Stimulated activated CD8-positive, alpha-beta memory T cell treated with anti-CD3 and anti-CD28 coated beads, Interleukin-4, amount 100 ng/mL, for 24 hours (primary cell): ENCODE measurements at regions not wholly inside any gene's neighbourhood (a gene's known extent, or its start where the extent isn't known, plus 50 kb on each side); places are given as distances from the start of the nearest gene placed in this dataset.

Experiments used
- DNase-seq: peaks from one replicate; pipeline ENCODE4 v3.0.0-alpha.2; 2020; ENCODE audit warnings: low read depth

DNA sequence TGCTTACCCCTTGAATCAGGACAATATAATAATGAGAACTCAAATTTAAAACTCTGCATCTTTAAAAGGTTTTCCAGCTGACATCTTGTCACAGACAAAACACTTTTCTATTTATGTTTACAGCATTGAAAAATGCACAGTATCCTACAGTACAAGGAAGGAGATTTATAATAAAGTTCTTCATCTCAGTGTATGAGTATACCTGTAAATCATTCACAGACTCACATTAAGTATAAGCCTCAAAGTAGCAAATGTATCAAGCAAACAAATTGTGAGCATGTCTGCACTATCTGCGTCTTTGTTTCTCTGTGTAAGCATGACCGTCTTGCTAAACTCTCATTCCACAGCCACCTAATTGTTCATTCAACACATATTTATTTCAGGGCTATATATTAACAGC is 52.8 kb downstream of the PPP1R2C start:
- no peak for DNase-seq

DNA sequence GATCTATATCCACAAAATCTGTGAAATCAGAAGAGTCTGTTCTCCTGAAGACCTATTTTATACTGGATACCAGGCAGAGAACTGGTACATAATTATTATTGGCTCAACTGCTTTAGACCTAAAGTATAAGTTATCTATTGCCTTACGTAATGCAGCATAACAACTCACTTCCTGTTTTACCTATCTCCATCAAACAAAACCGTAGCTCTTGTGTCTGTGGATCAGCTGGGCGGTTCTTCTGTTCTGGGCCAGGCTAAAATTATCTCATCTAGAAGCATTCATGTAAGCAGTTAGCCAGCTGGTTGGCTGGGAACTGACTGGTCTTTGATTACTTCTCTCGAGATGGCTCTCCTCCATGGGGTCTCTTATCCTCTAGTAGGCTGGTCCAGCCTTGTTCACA is 57.8 kb downstream of the PPP1R2C start:
- DNase-seq: no peak

DNA sequence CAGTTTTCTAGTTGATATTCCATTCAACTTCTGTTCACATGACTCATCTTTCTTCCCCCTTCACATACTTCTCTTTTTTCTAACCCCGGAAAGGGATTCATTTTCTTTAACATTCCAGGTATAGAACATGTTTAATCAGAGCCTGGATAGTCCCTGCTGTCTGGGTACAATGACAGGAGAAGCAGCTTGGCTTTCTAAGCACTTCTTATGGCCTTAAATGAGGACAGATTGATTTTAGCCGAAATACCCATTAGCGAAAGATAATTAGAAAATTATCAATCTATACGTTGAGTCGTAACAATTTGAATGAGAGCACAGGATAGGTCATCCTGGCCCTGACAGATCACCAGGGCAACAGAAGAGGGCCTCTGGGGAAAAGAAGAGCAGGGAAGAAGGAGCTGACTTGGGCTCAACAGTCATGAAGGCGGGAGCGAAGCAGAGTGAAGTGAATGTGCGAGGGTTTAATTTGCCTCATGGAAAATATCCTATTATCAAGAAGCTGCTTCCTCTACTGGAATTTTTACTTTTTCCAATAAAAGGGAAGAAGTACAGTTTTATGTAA is 62.2 kb downstream of the PPP1R2C start:
- no peak for DNase-seq

DNA sequence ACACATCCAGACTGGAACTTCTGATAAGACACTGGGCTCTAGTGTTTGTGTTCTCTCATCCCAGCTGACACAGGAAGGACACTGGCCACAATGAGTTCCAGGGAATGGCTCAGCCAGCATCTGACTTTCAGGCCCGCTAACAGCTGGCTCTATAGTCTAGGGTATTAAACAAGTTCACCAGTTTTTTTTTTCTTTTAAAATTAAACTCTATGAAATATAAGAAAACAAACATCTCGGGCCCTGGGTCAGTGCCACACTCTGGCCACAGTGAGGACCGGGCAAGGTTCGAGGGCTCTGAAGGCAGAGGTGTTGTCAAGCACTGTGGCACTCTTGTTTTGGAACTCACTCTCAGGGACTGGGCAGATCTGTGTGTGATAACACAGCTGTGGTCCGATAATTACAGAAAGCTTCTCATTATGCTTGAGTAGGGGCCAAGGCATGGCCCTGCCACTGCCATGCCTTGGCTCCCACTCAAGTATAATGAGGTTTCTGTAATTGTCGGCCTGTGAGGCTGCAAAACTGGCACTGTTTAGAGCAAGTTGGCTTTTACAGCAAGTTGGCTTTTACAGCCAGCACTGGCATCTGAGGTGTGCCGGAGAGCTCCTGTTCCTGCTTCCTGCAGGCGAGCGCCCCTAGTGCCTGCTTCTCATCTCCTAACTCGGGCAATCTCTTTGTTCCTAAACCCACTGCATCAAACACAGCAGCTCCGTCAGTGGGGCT is 62.8 kb downstream of the PPP1R2C start:
- DNase-seq: peak; percentile 18

DNA sequence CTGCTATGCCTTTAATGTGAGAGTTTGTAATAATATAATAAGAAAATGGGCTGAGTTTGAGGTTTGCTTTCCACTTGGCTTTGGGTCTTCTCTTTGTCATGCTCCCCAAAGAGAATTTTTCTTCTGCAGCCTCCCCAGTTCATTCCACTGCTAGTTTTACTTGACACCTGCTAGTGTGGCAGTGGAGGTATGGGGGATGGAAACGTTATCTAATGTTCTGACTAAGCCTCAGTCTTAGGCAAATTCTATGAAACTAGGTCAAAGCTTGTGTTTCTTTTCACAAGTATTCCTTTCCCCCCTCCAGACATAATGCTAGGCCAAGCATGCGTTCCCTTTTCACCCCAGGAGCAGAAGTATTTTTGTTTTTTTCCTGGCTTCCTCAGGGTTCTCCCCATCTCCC is 67.5 kb downstream of the PPP1R2C start:
- DNase-seq: no peak

DNA sequence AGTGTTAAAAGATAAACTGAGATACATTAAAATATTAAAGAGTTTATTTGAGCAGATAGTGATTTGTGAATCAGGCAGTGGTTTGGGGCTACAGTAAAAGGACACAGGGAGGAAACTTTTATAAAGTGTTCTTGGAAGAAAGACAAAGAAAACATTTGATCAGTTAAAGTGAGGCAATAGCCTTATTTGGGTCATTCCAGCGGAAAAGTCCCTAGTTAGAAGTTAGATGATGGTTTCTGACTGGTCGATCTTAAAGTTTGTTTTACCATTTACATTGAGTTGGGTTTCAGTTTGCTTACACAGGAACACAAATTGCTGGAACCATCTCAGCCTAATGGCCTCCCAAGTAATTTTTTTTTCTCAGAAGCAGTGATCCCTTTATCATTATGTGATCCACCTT is 69.7 kb downstream of the PPP1R2C start:
- no peak for DNase-seq

DNA sequence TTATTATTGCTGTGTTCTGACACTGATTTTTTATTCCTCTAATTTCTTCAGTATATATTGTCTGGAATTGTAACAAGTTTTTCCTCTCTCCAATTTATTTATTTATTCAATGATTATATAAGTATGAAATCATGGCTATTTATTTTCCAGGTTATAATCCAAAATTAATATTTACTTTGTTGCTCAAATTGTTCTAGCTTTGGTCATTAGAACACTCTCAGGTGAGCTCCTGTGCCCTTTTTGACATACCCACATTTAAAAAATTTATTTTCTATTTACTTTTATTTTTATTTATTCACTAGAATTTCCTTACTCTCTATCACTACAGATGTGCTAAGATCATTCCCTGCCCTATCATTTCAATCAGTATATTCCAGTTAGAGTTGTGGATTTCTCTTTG is 70.2 kb downstream of the PPP1R2C start:
- no peak for DNase-seq

DNA sequence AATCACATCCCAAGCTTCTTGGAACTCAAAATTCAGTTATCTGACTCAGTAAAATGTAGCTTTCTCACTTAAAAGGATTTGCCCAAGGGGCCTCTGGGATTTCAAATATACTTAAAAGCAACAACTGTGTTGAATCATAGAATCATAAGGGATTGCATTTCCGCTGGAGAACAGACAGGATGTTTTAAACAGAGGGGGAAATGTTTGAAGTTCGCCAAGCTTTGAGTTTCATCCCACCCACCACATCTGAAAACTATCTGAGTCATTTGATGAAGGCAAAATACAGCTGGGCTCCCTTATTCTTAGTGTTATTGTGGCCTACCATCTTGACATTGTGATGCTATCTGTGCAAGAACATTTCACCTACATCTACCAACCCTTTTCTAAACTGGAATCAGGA is 73.5 kb downstream of the PPP1R2C start:
- DNase-seq: no peak

DNA sequence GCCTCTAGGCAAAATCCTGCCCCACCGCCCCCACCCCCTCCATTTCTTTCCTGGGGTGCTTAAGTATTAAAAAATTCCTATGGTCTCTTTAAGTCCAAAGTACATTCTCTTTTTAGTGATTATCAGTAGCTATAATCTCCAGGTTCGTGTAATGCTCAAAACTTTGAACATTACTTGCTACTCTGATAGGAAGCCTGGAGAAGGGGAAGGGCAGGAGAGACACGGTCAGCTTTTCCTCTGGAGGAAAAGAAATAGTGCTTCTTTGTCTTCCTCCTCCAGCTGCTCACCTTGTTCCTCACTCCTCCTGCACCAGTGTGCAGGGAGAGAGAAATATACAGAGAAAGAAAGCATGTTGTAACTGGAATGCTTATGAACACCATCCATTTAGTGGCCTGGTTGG is 80.4 kb downstream of the PPP1R2C start:
- DNase-seq: no peak

DNA sequence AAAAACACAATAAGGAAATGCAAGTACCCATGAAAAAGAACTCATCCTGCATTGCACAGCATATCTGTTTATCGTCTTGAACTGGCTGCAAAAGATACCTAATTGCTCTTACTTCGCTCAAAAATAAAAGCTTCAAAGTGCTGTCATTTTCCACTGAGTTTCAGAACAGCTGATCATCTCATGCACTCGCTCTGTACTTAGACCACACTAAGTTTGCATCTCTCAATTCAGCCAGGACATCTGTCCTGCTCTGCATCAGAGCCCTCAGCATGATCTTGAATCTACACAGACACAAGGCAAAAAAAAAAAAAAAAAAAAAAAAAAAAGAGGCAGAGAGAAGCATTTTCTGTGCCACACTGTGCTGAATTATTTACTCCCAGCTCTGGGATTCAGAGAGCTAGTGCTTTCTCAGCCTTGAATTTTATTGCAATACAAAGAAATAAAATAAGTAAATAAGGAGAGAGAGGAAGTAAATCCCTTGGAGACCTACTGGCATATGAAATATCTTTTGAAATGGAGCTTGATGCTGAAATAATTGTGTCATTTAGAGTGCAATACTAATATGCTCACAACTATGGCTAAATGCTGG is 81.3 kb downstream of the PPP1R2C start:
- DNase-seq: no peak

DNA sequence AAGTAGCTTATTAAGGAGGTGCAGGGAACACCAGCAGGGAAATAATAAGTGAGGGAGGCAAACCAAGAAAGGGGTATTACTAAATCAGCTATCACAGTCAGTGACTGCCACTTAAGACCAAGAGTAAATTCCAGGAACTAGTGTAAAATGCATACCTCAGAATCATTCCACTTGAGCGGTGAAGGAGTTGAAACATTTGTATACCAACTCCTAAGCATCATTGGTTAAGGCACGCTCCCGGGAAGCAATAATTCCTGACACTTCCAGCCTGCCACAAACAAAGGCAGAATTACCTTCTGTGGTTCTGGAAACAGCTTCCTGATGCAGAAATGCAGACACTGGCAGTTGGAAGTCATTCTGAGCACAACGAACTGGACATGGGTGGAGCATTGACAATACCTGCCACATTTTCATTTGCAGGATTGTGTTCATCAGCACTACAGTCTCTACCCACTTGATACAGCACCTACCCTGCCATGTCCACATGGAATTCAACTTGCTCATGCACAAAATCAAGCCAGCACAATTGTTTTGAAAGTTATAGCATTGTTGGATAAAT is 82.1 kb downstream of the PPP1R2C start:
- no peak for DNase-seq

DNA sequence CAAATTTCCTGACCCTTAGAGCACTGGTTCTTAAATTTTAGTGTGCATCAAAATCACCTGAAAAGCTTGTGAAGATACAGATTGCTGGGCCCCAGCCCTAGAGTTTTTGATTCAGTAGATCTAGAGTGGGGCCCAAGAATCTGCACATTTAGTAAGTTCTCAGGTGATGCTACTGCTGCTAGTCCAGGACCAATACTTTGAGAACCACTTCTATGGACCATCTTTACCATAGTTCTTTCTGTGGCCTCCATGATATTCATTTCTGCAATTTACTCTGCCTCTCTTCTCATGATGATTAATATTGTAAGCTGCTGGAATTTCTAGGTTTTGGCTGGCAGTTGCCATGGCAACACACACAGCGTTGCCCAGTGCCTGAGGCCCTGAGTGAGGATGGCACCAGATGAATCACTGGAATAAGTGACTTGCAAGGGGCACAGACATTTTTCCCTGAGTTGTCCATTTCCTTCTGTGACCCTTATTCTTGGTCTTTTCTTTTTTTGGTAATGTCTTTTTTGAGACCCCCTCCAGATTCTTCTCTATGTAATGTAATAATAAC is 83.6 kb downstream of the PPP1R2C start:
- DNase-seq: no peak

DNA sequence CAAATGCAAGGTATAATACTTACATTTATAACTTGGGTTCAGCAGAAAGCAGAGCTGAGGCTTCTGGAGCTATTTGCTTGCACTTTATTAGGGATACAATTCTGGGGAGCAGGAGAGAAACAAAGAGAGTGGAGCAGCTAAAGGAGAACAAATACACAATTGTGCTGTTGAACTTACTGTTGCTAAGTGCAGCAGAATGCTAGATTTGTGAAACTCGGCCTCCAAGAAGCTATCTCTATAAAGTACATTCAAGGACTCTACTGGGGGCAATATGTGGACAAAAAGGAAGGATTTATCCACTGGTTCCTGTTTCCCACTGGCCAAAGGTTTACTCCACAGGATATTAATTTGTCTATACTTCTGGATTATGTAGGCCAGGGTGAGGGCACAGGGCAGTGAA is 86.8 kb downstream of the PPP1R2C start:
- DNase-seq: no peak

DNA sequence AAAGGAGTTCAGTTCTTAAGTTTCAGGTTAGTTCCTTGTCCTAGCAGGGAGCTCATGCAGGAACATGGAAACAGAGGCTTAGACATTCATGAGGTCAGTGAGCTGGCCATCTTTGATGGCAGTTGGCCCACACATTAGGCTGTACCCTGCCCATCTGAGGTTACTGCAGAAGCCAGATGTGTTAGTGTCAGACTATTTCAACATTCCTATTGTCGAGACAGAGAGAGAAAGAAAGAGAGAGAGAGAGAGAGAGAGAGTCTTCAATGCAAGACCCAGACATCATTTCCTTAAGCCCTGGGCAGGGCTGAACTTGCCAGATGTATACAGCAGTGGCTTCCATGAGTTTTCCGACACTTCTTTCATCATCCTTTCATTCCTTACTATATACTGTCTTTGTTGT is 91.3 kb downstream of the PPP1R2C start:
- DNase-seq: no peak

DNA sequence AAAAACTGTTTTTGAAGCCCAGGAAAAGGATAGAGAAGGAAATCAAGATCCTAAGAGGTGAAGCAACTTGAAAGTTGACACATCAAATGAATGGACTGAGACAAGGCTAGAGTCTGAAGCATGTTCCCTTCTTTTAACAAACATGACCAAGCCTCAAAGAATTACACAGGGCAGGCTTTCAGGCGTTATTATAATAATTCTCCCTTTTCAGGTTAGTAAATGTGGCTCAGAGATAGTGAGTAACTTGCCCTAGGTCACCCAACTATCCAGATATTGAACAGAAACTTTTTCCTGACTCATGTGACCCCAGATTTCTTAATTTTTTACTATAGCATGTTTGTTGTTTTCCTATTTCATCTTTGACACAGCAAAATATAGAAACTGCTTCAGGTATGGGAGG is 91.7 kb downstream of the PPP1R2C start:
- no peak for DNase-seq

DNA sequence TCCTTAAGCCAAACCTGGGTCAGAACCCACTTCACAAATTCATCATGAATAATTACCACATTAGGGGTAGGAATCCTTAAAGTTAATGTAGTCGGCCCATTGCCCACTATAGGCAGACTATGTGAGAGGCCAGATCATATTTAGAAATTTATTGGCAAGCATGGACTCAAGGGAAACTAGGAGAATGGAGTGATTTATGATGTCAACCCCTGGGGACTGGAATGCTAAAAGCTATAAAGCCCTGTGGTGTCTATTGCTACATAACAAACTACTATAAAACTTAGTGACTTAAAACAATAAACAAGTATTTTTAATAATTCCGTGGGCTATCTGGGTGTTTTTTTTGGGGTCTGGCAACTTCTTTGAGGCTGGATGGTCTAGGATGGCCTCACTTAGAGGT is 93.9 kb downstream of the PPP1R2C start:
- no peak for DNase-seq

DNA sequence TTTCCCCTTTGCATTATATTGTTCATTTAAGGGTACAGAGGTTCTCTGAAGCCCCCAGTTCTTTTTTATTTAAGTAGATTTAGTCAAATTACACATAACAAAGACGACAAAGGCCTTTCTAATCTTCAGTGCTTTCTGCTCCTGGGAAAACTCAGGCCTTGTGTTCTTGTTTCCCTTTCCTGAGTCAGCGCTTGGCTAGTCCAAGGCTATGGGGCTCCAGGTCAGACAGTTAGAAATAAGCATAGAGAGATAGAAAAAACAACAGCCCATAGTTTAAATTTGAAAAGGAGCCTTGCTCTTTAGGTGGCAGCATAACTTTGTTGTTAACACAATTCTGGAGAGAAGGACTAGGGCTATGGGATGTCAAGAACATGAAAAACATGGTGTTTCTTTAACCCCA is 97.3 kb downstream of the PPP1R2C start:
- DNase-seq: no peak

DNA sequence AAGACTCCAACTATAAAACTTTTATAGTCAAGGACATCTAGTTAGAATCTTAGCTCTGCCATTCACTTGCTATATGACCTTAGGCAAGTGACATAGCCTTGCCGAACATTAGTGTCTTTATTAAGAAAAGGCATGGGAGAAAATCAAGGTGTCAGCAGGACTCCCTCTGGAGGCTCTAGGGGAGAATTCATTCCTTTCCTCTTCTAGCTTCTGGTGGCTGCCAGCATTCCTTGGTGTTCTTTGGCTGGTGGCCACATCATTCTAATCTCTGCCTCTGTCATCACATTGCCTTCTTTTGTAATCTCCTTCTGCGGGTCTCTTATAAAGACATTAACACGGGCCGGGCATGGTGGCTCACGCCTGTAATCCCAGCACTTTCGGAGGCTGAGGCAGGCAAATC is 99.8 kb downstream of the PPP1R2C start:
- no peak for DNase-seq

DNA sequence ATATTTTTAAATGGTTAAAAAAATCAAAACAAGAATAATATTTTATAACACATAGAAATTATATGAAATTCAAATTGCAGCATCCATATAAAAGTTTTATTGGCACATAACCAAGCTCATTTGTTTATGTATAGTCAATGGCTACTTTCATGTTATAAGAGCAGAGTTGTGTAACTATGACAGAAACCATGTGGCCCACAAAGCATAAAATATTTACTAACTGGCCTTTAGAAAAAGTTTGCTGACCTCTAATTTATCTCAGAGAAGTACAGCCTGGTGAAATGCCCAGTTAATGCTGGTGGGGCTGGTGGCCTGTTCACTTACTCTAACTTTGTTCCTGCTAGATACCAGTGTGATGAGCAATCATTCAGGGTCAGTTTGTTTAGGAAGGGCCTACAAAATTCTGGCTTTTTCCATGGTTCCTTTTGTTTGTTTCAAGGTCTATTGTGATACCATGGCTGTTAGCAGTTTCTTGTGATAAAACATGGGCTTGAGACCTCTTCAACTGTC is 104.6 kb downstream of the PPP1R2C start:
- no peak for DNase-seq

DNA sequence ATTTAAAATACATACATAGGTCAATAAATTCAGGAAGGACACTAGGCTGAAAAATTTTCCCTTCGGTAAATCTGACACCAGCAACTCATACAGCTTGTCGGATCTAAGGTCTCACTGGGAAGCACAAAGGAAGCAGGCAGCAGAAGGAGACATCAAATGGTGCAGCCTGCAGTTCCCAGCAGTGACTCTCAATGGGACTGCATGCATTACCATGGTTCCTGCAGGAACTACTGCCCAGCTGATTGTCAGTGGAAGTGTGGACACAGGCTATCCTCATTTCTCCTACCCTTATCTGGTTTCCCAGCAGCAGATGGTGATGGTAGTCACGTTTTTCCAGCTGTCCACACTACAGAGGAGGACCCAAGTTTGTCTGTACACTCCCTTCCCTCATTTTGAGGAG is 113.3 kb downstream of the PPP1R2C start:
- no peak for DNase-seq

DNA sequence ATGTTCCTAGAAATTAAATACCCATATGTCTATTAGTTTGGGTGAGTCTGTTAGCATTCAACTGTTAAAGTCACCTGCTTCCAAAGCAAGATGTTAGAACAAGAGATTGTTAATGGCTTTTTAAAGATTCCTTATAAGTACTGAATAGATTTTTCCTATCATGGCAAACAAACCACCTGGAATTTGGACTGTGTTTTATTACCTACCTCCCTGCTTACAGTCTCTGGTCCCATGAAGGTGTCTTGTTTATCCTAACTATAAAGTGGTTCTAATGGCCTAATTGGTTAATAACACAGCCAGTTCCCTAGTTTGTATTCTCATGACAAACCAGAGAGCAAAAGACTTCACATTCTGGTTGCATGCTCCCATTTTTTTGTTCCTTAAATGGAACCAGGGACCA is 149.5 kb downstream of the PPP1R2C start:
- DNase-seq: no peak

DNA sequence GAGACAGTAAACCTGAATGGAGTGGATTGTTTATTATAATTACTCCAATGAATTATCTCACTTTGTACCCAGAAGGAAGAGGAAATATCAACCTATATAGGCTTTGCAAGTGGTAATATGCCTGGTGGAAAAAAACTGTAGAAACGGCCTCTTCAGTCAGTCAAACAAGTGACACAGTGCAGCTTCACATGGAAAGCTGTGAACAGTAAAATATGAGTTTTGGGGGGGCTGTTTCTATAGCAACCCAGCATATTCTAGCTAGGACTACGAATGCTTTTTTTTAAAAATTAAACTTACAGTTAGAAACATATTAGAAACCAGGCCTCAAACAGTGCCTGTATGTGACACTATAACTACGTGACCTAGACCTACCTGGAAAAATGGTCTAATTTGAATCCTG is 150.1 kb downstream of the PPP1R2C start:
- no peak for DNase-seq

DNA sequence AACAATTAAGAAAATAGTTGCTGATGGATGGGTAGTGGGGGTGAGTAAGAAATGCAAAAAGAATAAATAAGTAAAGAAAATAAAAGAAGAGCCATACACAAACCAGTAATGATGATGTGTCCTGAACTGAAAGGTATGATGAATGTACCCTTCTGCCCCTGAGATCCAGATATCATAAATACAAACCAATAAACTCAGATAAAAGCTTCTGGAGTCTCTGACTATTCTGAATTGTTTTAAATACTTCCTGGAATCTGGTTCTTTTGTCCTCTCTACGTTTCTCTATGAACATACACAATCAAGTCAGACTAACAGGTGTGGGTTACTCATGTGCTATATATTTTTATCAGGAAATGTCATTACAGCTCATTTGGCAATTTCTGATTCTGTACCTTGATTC is 153.4 kb downstream of the PPP1R2C start:
- no peak for DNase-seq
